ENCODE measurements at regions not wholly inside any gene's neighbourhood (a gene's known extent, or its start where the extent isn't known, plus 50 kb on each side); places are given as distances from the start of the nearest gene placed in this dataset.

- H3K9me3 ChIP-seq (ENCODE audit: control insufficient read depth in 4 of 4, low read length in 3 of 4) = no peaks in the 10 kb centered on the region
These were observed 205.1 kb downstream of the SNX19 start for GRCh38 chr11:130711193-130711592.

More at GRCh38 chr11:130711193-130711592, 205.1 kb downstream of the SNX19 start:
- Histone ChIP-seq H3K9ac (ENCODE audit: low read depth in 1 of 2, low read length in 2 of 2) (no peak overlapping the region), H3K36me3 (ENCODE audit: control insufficient read depth in 4 of 4, insufficient read depth in 3 of 4, low read depth in 1 of 4, low read length in 3 of 4) (no peaks in the 10 kb centered on the region), H3K4me3 (ENCODE audit: low read depth in 1 of 3, low read length in 3 of 3) (no peak overlapping the region), H3K27me3 (ENCODE audit: control insufficient read depth in 4 of 4, insufficient read depth in 4 of 4, low read length in 3 of 4) (peaks cover 0 to 3% (median 0%) of the 10 kb centered on the region in 4 donors), H3K4me1 (ENCODE audit: control insufficient read depth in 4 of 4, insufficient read depth in 4 of 4, low read length in 3 of 4) (no peaks in the 10 kb centered on the region), H3K27ac (ENCODE audit: low read depth in 1 of 2, low read length in 2 of 2) (no peak overlapping the region)
- no peak for TF ChIP-seq FOXA1 (IDR thresholded peaks at IDR 0.05)
- TF ChIP-seq SP1 (IDR thresholded peaks at IDR 0.05) = no peak
- TF ChIP-seq, protein P1, sequence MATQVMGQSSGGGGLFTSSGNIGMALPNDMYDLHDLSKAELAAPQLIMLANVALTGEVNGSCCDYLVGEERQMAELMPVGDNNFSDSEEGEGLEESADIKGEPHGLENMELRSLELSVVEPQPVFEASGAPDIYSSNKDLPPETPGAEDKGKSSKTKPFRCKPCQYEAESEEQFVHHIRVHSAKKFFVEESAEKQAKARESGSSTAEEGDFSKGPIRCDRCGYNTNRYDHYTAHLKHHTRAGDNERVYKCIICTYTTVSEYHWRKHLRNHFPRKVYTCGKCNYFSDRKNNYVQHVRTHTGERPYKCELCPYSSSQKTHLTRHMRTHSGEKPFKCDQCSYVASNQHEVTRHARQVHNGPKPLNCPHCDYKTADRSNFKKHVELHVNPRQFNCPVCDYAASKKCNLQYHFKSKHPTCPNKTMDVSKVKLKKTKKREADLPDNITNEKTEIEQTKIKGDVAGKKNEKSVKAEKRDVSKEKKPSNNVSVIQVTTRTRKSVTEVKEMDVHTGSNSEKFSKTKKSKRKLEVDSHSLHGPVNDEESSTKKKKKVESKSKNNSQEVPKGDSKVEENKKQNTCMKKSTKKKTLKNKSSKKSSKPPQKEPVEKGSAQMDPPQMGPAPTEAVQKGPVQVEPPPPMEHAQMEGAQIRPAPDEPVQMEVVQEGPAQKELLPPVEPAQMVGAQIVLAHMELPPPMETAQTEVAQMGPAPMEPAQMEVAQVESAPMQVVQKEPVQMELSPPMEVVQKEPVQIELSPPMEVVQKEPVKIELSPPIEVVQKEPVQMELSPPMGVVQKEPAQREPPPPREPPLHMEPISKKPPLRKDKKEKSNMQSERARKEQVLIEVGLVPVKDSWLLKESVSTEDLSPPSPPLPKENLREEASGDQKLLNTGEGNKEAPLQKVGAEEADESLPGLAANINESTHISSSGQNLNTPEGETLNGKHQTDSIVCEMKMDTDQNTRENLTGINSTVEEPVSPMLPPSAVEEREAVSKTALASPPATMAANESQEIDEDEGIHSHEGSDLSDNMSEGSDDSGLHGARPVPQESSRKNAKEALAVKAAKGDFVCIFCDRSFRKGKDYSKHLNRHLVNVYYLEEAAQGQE (IDR thresholded peaks at IDR 0.05) = no peak
- no peak for TF ChIP-seq CTCF (IDR thresholded peaks at IDR 0.05; ENCODE audit: low read depth, low read length, missing input control)
- TF ChIP-seq HNF4G (IDR thresholded peaks at IDR 0.05) = no peak
- no peak for TF ChIP-seq TAF1 (conservative IDR thresholded peaks at IDR 0.05)
- TF ChIP-seq EGR1 (IDR thresholded peaks at IDR 0.05; ENCODE audit: low read depth in 2 of 2) = no peak
- TF ChIP-seq YY1 (IDR thresholded peaks at IDR 0.05) = no peak
- TF ChIP-seq RAD21 (IDR thresholded peaks at IDR 0.05) = no peak
- TF ChIP-seq ATF3 (IDR thresholded peaks at IDR 0.05) = no peak
- TF ChIP-seq RXRA (IDR thresholded peaks at IDR 0.05) = no peak
- TF ChIP-seq HNF4A (conservative IDR thresholded peaks at IDR 0.05) = no peak
- TF ChIP-seq FOXA2 (IDR thresholded peaks at IDR 0.05) = no peak
- TF ChIP-seq, protein P2, sequence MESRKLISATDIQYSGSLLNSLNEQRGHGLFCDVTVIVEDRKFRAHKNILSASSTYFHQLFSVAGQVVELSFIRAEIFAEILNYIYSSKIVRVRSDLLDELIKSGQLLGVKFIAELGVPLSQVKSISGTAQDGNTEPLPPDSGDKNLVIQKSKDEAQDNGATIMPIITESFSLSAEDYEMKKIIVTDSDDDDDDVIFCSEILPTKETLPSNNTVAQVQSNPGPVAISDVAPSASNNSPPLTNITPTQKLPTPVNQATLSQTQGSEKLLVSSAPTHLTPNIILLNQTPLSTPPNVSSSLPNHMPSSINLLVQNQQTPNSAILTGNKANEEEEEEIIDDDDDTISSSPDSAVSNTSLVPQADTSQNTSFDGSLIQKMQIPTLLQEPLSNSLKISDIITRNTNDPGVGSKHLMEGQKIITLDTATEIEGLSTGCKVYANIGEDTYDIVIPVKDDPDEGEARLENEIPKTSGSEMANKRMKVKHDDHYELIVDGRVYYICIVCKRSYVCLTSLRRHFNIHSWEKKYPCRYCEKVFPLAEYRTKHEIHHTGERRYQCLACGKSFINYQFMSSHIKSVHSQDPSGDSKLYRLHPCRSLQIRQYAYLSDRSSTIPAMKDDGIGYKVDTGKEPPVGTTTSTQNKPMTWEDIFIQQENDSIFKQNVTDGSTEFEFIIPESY (IDR thresholded peaks at IDR 0.05) = no peak
- TF ChIP-seq, protein P3, sequence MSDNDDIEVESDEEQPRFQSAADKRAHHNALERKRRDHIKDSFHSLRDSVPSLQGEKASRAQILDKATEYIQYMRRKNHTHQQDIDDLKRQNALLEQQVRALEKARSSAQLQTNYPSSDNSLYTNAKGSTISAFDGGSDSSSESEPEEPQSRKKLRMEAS (IDR thresholded peaks at IDR 0.05) = no peak
- no peak for TF ChIP-seq NR2F2 (IDR thresholded peaks at IDR 0.05)
- no peak for TF ChIP-seq GABPA (IDR thresholded peaks at IDR 0.05 in 1 of 2, conservative IDR thresholded peaks at IDR 0.05 in 1 of 2)
- TF ChIP-seq JUND (IDR thresholded peaks at IDR 0.05) = no peak
- 57% methylated on average over 6 of the region's 6 CpGs for WGBS
- DNase-seq (ENCODE audit: low spot score) = no peak
